Sigmoid colon (tissue), 4 donors: ENCODE measurements at regions not wholly inside any gene's neighbourhood (a gene's known extent, or its start where the extent isn't known, plus 50 kb on each side); places are given as distances from the start of the nearest gene placed in this dataset.

Source experiments
- POLR2A ChIP-seq, 2 donors: fragments of 450-650 bp; IDR thresholded peaks; one replicate each; pipeline ENCODE4 v1.6.1; 2016; ENCODE audit warnings: antibody characterized with exemption in 2 of 2, mild to moderate bottlenecking in 2 of 2, moderate library complexity in 2 of 2
- POLR2AphosphoS5 ChIP-seq, 4 donors: sonication (generic); formaldehyde crosslinking; IDR thresholded peaks; one replicate each; pipeline ENCODE4 v1.6.1; 2017; ENCODE audit warnings: antibody characterized with exemption in 4 of 4

DNA sequence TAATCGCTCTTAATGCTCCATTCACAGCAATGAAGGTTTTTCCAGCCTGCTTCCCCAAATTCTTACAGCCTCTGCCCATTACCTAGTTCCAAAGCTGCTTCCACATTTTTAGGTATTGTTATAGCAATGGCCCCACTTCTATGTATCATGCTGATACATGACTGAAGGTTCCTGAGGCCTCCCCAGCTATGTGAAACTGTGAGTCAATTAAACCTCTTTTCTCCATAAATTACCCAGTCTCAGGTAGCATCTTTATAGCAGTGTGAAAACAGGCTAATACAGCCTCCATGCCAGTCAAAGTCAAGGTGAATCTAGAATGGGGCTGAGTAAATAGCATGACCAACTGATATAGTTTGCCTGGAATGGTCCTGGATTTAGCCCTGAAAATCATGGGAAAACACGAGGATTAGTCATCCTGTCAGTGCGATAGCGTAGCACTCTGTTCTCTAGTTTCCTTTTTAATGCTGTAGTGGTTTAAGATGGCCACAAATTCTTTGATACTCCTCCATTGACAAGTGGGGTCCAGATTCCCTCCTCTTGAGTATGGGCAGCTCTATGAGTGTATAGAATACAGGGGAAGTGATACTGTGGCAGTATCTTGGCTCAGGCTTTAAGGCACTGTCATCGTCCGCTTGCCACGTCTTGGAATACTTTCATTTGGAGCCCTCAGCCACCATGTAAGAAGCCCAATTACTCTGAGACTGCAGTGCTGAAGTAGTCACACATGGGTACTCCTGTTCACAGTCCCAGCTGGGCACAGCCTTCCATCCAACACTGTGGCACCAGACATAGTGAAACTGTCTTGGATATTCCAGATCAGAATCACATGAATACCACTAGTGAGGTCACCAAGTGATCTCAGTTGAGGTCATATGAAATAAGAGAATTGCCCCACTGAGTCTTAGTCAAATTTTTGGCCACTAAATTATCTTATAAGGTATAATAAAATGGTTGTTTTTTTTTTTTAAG lies 94.0 kb upstream of the PLCL2 start:
- TF ChIP-seq POLR2A (IDR thresholded peaks at IDR 0.05) (no peak), POLR2AphosphoS5 (IDR thresholded peaks at IDR 0.05) (no peak)
